ENCODE measurements at regions not wholly inside any gene's neighbourhood (a gene's known extent, or its start where the extent isn't known, plus 50 kb on each side); places are given as distances from the start of the nearest gene placed in this dataset.

DNA sequence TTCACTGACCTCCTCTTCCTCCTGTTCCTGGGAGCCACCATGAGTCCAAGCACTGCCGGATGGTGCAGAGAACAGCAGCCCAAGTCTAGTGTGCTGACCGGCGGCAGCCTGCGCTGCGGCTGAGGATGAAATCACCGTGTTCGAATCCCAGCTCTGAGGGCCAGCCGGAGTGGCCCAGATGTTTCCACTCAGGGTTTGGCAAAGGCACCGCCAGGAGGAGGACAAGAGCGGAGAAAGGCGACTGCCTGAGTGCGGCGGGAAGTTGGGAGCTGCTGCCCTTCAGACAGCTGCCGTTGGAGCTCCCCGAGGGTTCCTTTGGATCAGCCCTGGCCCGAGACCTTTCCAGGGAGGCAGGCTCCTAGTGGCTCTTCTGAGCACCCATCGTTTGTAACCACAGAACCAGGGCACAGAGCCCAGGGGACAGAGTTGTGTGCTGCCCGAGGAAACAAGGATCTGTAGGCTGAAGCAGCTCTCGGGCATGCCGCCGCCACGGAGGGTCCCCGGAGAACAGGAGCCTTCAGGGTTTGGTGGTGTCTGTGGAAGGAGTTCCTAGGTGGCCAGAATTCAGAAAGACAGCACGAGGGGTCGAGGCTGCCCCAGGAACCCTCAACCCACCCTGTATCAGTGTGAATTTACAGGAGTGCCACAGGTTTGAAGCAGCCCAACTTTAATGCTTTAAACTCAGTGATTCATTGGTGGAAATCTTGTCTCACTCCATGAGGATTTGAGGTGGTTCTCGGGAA, 115.6 kb upstream of the COL5A1 start (continued):
- TF ChIP-seq HNRNPK (IDR thresholded peaks at IDR 0.05; ENCODE audit: low read depth, low read length, poor library complexity, severe bottlenecking) (no peak), PML (IDR thresholded peaks at IDR 0.05; ENCODE audit: low read length) (no peak), JUN (IDR thresholded peaks at IDR 0.05; ENCODE audit: borderline replicate concordance, low read depth, low read length) (no peak), JUN (CRISPR knock-in tag; IDR thresholded peaks at IDR 0.05; ENCODE audit: borderline replicate concordance) (no peak), HDAC8 (tag; IDR thresholded peaks at IDR 0.05) (no peak), GABPB1 (CRISPR knock-in tag; IDR thresholded peaks at IDR 0.05) (no peak)

DNA sequence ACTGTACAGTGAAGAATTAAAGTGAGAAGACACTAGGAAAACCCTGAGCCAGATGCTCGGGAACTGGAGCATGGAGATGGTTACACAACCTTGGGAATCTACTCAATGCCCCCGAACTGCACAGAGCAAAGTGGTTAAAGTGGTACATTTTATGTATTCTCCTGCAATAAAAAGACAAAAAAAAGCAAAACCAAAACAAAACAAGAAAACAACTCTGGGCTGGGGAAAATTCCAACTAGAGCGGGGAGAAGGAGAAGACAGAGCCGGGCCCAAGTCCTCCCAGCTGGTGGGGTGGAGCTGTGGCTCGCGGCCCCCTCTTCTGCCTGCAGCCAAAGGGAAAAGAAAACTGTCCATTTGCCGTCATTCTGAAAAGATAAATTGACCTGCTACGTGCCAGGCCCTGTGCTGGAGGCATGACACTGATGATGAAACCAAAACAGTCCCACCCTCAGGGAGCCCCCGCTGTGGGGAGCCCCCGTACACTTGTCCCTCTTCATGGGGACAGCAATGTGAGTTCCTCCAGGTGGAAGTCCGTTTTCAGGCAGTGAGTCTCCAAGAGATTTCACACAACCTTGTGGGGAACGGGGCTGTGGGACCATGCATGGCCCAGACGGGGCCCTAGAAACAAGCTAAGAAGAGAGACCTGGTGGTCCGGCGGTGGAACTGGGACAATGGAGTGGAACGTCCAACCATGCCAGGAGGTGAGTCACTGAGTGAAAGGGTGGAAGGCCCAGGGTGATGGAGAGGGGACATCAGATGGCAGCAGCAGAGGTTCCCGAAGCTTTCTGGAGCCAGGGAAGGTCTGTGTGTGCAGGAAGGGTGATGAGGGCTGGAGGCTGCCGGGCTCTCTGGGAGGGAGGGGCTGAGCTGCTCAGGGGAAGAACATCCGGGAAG, 114.8 kb upstream of the COL5A1 start:
- H3K4me2 ChIP-seq (ENCODE audit: insufficient read depth, low read length), result no peak overlapping the region
- in situ Hi-C loops (cut with MboI), result no loop called here
- peaks cover 17 to 42% of the 10 kb centered on the region in 2 experiments; a peak in 4 of 5 replicates for H3K27me3 ChIP-seq (ENCODE audit: control insufficient read depth in 2 of 2, insufficient read depth in 2 of 2, low read length in 2 of 2)
- DNase-seq (ENCODE audit: extremely low read depth in 1 of 4, low spot score in 3 of 4) (no peak), FAIRE-seq (no peak), ATAC-seq (no peak)
- ChIA-PET POLR2A (no interaction called here), CTCF (ENCODE audit: low intra/inter-chr PET ratio) (no interaction called here)
- H3K27ac ChIP-seq (ENCODE audit: extremely low read depth, low read depth, low read length), result no peak overlapping the region
- no peak overlapping the region for H3K4me3 ChIP-seq
- 2% methylated on average over 17 of the region's 19 CpGs for WGBS (ENCODE audit: insufficient coverage, low coverage, missing lambda C conversion rate)
- H3K9me1 ChIP-seq (ENCODE audit: control insufficient read depth, insufficient read depth, low read length), result no peaks in the 10 kb centered on the region
- no peaks in the 10 kb centered on the region for H3K36me3 ChIP-seq (ENCODE audit: control insufficient read depth, insufficient read depth, low read length)
- H3K9me3 ChIP-seq (replicated peaks; ENCODE audit: control insufficient read depth, insufficient read depth, low read depth, low read length), result no peaks in the 10 kb centered on the region
- intact Hi-C loops (cut with micrococcal nuclease), result no loop called here
- H3K4me1 ChIP-seq (replicated peaks in 1 of 2; ENCODE audit: control insufficient read depth in 2 of 2, insufficient read depth in 2 of 2, low read length in 2 of 2), result peaks cover 0 to 5% of the 10 kb centered on the region in 2 experiments; a peak in 1 of 5 replicates
- H2AFZ ChIP-seq (ENCODE audit: low read depth, low read length), result no peak overlapping the region
- H3K79me2 ChIP-seq (ENCODE audit: control insufficient read depth, insufficient read depth, low read length), result no peaks in the 10 kb centered on the region
- no TSS peak for BruUV-seq (replicated peaks)
- peaks cover 5% of the 10 kb centered on the region; the same call in 1 of the 2 replicates for H4K20me1 ChIP-seq (replicated peaks; ENCODE audit: control insufficient read depth, insufficient read depth, low read length)
- no peak overlapping the region for H3K9ac ChIP-seq (ENCODE audit: insufficient read depth in 1 of 2, low read depth in 2 of 2, low read length in 2 of 2)
- no peak for TF ChIP-seq TEAD1 (CRISPR knock-in tag; IDR thresholded peaks at IDR 0.05)
- TF ChIP-seq PATZ1 (CRISPR knock-in tag; IDR thresholded peaks at IDR 0.05; ENCODE audit: borderline replicate concordance), result no peak
- TF ChIP-seq, protein P1, sequence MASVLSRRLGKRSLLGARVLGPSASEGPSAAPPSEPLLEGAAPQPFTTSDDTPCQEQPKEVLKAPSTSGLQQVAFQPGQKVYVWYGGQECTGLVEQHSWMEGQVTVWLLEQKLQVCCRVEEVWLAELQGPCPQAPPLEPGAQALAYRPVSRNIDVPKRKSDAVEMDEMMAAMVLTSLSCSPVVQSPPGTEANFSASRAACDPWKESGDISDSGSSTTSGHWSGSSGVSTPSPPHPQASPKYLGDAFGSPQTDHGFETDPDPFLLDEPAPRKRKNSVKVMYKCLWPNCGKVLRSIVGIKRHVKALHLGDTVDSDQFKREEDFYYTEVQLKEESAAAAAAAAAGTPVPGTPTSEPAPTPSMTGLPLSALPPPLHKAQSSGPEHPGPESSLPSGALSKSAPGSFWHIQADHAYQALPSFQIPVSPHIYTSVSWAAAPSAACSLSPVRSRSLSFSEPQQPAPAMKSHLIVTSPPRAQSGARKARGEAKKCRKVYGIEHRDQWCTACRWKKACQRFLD (CRISPR knock-in tag; IDR thresholded peaks at IDR 0.05), result no peak
- no peak for TF ChIP-seq TAF9B (IDR thresholded peaks at IDR 0.05; ENCODE audit: partially characterized antibody)
- TF ChIP-seq HDAC3 (IDR thresholded peaks at IDR 0.05; ENCODE audit: borderline replicate concordance, partially characterized antibody), result no peak
- TF ChIP-seq FUS (optimal IDR thresholded peaks at IDR 0.05; ENCODE audit: low read depth, low read length), result no peak
- TF ChIP-seq FOXA1 (IDR thresholded peaks at IDR 0.05; ENCODE audit: borderline replicate concordance), result no peak
- TF ChIP-seq RBM22 (IDR thresholded peaks at IDR 0.05; ENCODE audit: low read depth, low read length, poor library complexity, severe bottlenecking), result no peak
- no peak for TF ChIP-seq MCM7 (IDR thresholded peaks at IDR 0.05)
- no peak for TF ChIP-seq PHF20 (IDR thresholded peaks at IDR 0.05; ENCODE audit: partially characterized antibody)
- TF ChIP-seq ZNF175 (CRISPR knock-in tag; IDR thresholded peaks at IDR 0.05; ENCODE audit: low read depth), result no peak
